SU-DHL-6 (cell line): ENCODE measurements at regions not wholly inside any gene's neighbourhood (a gene's known extent, or its start where the extent isn't known, plus 50 kb on each side); places are given as distances from the start of the nearest gene placed in this dataset.

Experiments
- H2AFZ ChIP-seq: fragments of 200-600 bp; sonication (generic); 2 replicates; pipeline ENCODE4 v1.6.1; 2014; ENCODE audit warnings: low read depth, mild to moderate bottlenecking, moderate library complexity, mixed read lengths, antibody characterized with exemption, low read length; ENCODE audit not compliant: severe bottlenecking
- H3F3A ChIP-seq: fragments of 200-600 bp; shearing (Covaris generic); 2 replicates; pipeline ENCODE4 v1.6.0; 2016; ENCODE audit warnings: antibody characterized with exemption, mild to moderate bottlenecking; ENCODE audit not compliant: insufficient read depth
- H3K27ac ChIP-seq: fragments of 200-600 bp; sonication (generic); 2 replicates; pipeline ENCODE4 v1.5.1; 2016; ENCODE audit warnings: low read depth, mild to moderate bottlenecking, low read length, moderate library complexity, mixed read lengths
- H3K27me3 ChIP-seq: fragments of 200-600 bp; sonication (generic), shearing (Covaris generic); 2 replicates; pipeline ENCODE4 v1.6.0; 2014; ENCODE audit warnings: mild to moderate bottlenecking, low read length
- H3K36me3 ChIP-seq: fragments of 200-600 bp; sonication (generic); 2 replicates; pipeline ENCODE4 v1.6.1; 2014; ENCODE audit warnings: mild to moderate bottlenecking, low read length, mixed read lengths
- H3K4me2 ChIP-seq: fragments of 300-600, 200-600 bp; shearing (Covaris generic), sonication (generic); 2 replicates; pipeline ENCODE4 v1.6.0; 2014; ENCODE audit warnings: low read length, low read depth, mild to moderate bottlenecking; ENCODE audit not compliant: poor library complexity, severe bottlenecking
- H3K4me3 ChIP-seq: fragments of 200-600 bp; sonication (generic); 2 replicates; pipeline ENCODE4 v1.5.1; 2014; ENCODE audit warnings: antibody characterized with exemption, low read length, mild to moderate bottlenecking, mixed read lengths; ENCODE audit not compliant: insufficient read depth, poor library complexity, severe bottlenecking
- H3K79me2 ChIP-seq: fragments of 200-600 bp; sonication (generic); 2 replicates; pipeline ENCODE4 v1.6.1; 2014; ENCODE audit warnings: mild to moderate bottlenecking, low read length, moderate library complexity; ENCODE audit not compliant: insufficient read depth
- H3K9ac ChIP-seq: fragments of 200-600 bp; sonication (generic); 2 replicates; pipeline ENCODE4 v1.7.0; 2014; ENCODE audit warnings: mild to moderate bottlenecking, low read length
- H3K9me2 ChIP-seq: fragments of 200-600 bp; sonication (generic); replicated peaks from 2 replicates; pipeline ENCODE4 v1.6.1; 2014; ENCODE audit warnings: low read length; ENCODE audit not compliant: insufficient read depth
- H3K9me3 ChIP-seq: fragments of 200-600 bp; sonication (generic); 2 replicates; pipeline ENCODE4 v1.6.1; 2014; ENCODE audit warnings: low read length, mixed read lengths; ENCODE audit not compliant: insufficient read depth
- H4K20me1 ChIP-seq: fragments of 200-600 bp; sonication (generic); 2 replicates; pipeline ENCODE4 v1.6.1; 2014; ENCODE audit warnings: low read depth, mild to moderate bottlenecking, antibody characterized with exemption, low read length, moderate library complexity, mixed read lengths
- EZH2phosphoT487 ChIP-seq: fragments of 200-600 bp; sonication (generic), shearing (Covaris generic); conservative IDR thresholded peaks from 2 replicates; pipeline ENCODE4 v1.6.1; 2018; ENCODE audit warnings: mild to moderate bottlenecking, antibody characterized with exemption, low read length, moderate library complexity, mixed read lengths
- TF ChIP-seq, protein P1 (sequence below): fragments of 200-600 bp; sonication (generic); IDR thresholded peaks from one replicate; pipeline ENCODE4 v1.5.1; 2017; ENCODE audit warnings: antibody characterized with exemption, mild to moderate bottlenecking, low read length, moderate library complexity; ENCODE audit not compliant: insufficient read depth, poor library complexity, severe bottlenecking

DNA sequence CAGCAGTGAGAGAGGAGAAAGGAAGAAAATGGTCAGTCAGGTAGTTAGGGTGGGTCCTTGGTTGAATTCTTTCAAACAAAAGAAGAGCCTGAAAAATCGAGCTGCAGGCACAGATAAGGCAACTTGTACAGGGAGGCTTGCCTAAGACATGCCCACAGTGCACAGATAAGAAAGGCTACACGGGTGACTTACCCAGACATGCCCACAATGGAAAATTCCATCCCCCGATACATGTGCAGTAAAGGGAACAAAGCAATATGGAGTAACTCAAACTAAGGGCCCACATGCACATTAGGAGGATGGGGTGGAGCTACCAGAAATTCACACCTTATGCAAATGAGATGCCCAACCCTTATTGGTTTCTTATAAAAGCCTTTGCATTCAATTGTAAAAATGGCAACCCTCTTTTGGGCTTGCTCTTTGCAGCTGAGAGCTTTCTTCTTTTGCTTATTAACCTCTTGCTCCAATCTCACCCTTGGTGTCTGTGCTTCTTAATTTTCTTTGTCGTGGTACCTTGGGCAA is 110.3 kb upstream of the RMP24 start:
- Histone ChIP-seq H3K79me2 (no peaks in the 10 kb centered on the region), H3K9me2 (no peaks in the 10 kb centered on the region), H3K27me3 (no peaks in the 10 kb centered on the region), H3F3A (no peaks in the 10 kb centered on the region), H3K9ac (no peak overlapping the region), H3K9me3 (no peaks in the 10 kb centered on the region), H4K20me1 (no peaks in the 10 kb centered on the region), H2AFZ (no peak overlapping the region), H3K27ac (no peak overlapping the region), H3K4me3 (no peak overlapping the region), H3K4me2 (no peak overlapping the region), H3K36me3 (no peaks in the 10 kb centered on the region)
- no peak for TF ChIP-seq EZH2phosphoT487

DNA sequence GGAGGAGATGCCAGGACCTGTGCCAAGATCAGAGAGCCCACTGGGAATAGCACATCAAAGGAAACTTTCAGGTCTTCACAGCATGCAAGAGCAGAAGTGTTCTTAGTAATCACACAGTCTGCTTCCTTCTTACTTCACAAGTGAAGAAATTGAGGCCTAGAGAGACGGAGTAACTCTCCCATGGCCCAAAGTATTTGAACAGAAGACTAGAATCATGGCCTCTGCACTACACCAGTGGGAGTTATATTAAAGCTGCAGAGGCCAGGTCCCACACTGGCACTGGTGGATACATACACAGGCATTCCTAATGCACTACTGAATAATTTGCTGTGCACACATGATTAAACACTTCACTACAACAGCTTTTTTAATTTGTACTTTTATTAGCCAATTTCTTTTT is 107.6 kb upstream of the RMP24 start:
- no peak overlapping the region for H2AFZ ChIP-seq
- TF ChIP-seq, protein P1, sequence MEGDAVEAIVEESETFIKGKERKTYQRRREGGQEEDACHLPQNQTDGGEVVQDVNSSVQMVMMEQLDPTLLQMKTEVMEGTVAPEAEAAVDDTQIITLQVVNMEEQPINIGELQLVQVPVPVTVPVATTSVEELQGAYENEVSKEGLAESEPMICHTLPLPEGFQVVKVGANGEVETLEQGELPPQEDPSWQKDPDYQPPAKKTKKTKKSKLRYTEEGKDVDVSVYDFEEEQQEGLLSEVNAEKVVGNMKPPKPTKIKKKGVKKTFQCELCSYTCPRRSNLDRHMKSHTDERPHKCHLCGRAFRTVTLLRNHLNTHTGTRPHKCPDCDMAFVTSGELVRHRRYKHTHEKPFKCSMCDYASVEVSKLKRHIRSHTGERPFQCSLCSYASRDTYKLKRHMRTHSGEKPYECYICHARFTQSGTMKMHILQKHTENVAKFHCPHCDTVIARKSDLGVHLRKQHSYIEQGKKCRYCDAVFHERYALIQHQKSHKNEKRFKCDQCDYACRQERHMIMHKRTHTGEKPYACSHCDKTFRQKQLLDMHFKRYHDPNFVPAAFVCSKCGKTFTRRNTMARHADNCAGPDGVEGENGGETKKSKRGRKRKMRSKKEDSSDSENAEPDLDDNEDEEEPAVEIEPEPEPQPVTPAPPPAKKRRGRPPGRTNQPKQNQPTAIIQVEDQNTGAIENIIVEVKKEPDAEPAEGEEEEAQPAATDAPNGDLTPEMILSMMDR = no peak
- TF ChIP-seq EZH2phosphoT487 = no peak

DNA sequence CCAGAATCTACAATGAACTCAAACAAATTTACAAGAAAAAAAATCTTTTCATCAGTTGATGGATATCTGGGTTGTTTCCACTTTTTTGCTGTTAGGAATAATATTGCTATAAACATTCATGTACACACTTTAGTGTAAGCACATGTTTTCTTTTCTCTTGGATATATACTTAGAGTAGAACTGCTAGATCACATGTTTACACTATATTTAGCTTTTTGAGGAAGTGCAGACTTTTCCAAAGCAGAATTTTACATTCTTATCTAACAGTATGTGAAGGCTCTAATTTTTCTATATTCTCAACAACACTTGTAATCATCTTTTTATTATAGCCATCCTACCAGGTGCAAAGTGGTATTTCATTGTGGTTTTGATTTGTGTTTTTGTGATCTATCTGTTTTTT is 103.6 kb upstream of the RMP24 start:
- H3K9me3 ChIP-seq = no peaks in the 10 kb centered on the region
- H3K27ac ChIP-seq = no peak overlapping the region
- no peaks in the 10 kb centered on the region for H3K27me3 ChIP-seq
- H4K20me1 ChIP-seq = no peaks in the 10 kb centered on the region
- no peaks in the 10 kb centered on the region for H3F3A ChIP-seq
- no peak overlapping the region for H3K4me3 ChIP-seq
- no peak overlapping the region for H2AFZ ChIP-seq
- H3K9me2 ChIP-seq = no peaks in the 10 kb centered on the region
- no peaks in the 10 kb centered on the region for H3K79me2 ChIP-seq
- H3K9ac ChIP-seq = no peak overlapping the region
- TF ChIP-seq, protein P1 = no peak
- TF ChIP-seq EZH2phosphoT487 = no peak
- no peaks in the 10 kb centered on the region for H3K36me3 ChIP-seq
- no peak overlapping the region for H3K4me2 ChIP-seq

More for the DNA sequence above, 107.6 kb upstream of the RMP24 start:
- Histone ChIP-seq H3K27ac (no peak overlapping the region), H3K79me2 (no peaks in the 10 kb centered on the region), H3K9ac (no peak overlapping the region), H3K27me3 (no peaks in the 10 kb centered on the region), H3K9me3 (no peaks in the 10 kb centered on the region), H3K4me3 (no peak overlapping the region), H3K36me3 (no peaks in the 10 kb centered on the region), H4K20me1 (no peaks in the 10 kb centered on the region), H3K9me2 (no peaks in the 10 kb centered on the region), H3K4me2 (no peak overlapping the region), H3F3A (no peaks in the 10 kb centered on the region)

DNA sequence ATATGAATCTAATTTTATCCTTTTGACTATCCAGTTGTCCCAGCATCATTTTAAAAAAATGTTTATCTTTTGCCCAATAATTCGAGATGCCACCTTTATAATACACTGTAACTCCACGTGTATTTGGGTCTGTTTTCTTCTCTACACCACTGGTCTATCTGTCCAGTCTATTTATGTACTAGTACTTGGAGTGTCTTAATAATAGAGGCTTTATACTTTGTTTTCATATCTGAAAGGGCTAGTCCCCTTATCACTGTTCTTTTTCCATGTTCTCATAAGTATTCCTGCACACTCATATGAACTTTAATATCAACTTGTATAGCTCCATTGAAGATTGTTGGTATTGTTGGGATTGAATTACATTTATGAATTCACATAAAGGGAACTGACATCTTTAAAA is 101.1 kb upstream of the RMP24 start:
- Histone ChIP-seq H3K4me2 (no peak overlapping the region), H3K4me3 (no peak overlapping the region), H4K20me1 (no peaks in the 10 kb centered on the region), H3K9me3 (no peaks in the 10 kb centered on the region), H3K27ac (no peak overlapping the region), H3F3A (no peaks in the 10 kb centered on the region), H2AFZ (no peak overlapping the region), H3K36me3 (no peaks in the 10 kb centered on the region), H3K9ac (no peak overlapping the region), H3K79me2 (no peaks in the 10 kb centered on the region), H3K27me3 (no peaks in the 10 kb centered on the region), H3K9me2 (no peaks in the 10 kb centered on the region)
- no peak for TF ChIP-seq EZH2phosphoT487
- TF ChIP-seq, protein P1 = no peak
